HL-60 (cell line): ENCODE measurements at regions not wholly inside any gene's neighbourhood (a gene's known extent, or its start where the extent isn't known, plus 50 kb on each side); places are given as distances from the start of the nearest gene placed in this dataset.

Source experiments
- TF ChIP-seq, protein P1 (sequence below): IDR thresholded peaks from one replicate; pipeline ENCODE4 v1.5.1; 2011; ENCODE audit warnings: low read length, control low read depth, inconsistent platforms; ENCODE audit not compliant: insufficient read depth
- TF ChIP-seq, protein P2 (sequence below): IDR thresholded peaks from 2 replicates; pipeline ENCODE4 v1.6.1; 2012; ENCODE audit warnings: low read depth; ENCODE audit not compliant: insufficient replicate concordance

DNA sequence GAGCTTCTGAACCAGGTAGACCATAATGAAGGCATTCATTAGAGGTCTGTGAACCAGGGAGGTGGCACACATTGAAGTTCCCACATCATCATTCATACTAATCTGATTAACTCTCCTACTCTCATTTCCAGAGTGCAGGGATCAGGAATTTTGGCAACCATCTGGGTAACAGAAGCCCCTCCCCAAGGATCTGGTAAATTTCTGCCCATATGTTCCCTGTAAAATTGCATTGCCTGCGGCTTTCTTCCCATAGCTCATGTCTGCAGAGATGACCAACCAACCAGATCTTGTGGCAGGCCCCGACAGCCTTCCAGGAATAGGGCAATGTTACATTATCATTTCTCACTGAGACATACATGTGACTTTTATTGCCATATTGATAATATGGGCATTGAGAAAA lies 111.4 kb upstream of the CHL1 start:
- TF ChIP-seq, protein P1, sequence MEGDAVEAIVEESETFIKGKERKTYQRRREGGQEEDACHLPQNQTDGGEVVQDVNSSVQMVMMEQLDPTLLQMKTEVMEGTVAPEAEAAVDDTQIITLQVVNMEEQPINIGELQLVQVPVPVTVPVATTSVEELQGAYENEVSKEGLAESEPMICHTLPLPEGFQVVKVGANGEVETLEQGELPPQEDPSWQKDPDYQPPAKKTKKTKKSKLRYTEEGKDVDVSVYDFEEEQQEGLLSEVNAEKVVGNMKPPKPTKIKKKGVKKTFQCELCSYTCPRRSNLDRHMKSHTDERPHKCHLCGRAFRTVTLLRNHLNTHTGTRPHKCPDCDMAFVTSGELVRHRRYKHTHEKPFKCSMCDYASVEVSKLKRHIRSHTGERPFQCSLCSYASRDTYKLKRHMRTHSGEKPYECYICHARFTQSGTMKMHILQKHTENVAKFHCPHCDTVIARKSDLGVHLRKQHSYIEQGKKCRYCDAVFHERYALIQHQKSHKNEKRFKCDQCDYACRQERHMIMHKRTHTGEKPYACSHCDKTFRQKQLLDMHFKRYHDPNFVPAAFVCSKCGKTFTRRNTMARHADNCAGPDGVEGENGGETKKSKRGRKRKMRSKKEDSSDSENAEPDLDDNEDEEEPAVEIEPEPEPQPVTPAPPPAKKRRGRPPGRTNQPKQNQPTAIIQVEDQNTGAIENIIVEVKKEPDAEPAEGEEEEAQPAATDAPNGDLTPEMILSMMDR: no peak
- TF ChIP-seq, protein P2, sequence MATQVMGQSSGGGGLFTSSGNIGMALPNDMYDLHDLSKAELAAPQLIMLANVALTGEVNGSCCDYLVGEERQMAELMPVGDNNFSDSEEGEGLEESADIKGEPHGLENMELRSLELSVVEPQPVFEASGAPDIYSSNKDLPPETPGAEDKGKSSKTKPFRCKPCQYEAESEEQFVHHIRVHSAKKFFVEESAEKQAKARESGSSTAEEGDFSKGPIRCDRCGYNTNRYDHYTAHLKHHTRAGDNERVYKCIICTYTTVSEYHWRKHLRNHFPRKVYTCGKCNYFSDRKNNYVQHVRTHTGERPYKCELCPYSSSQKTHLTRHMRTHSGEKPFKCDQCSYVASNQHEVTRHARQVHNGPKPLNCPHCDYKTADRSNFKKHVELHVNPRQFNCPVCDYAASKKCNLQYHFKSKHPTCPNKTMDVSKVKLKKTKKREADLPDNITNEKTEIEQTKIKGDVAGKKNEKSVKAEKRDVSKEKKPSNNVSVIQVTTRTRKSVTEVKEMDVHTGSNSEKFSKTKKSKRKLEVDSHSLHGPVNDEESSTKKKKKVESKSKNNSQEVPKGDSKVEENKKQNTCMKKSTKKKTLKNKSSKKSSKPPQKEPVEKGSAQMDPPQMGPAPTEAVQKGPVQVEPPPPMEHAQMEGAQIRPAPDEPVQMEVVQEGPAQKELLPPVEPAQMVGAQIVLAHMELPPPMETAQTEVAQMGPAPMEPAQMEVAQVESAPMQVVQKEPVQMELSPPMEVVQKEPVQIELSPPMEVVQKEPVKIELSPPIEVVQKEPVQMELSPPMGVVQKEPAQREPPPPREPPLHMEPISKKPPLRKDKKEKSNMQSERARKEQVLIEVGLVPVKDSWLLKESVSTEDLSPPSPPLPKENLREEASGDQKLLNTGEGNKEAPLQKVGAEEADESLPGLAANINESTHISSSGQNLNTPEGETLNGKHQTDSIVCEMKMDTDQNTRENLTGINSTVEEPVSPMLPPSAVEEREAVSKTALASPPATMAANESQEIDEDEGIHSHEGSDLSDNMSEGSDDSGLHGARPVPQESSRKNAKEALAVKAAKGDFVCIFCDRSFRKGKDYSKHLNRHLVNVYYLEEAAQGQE: no peak
